NCI-H1092 (cell line): ENCODE measurements at regions not wholly inside any gene's neighbourhood (a gene's known extent, or its start where the extent isn't known, plus 50 kb on each side); places are given as distances from the start of the nearest gene placed in this dataset.
"Not testable (repeated sequence)": the region's sequence is repeated elsewhere in the genome, so short reads cannot be mapped to it uniquely, and the experiment has no call there.

Experiments
- DNase-seq: peaks from one replicate; lab custom pipeline; 2025; lab: John Stamatoyannopoulos, UW

DNA sequence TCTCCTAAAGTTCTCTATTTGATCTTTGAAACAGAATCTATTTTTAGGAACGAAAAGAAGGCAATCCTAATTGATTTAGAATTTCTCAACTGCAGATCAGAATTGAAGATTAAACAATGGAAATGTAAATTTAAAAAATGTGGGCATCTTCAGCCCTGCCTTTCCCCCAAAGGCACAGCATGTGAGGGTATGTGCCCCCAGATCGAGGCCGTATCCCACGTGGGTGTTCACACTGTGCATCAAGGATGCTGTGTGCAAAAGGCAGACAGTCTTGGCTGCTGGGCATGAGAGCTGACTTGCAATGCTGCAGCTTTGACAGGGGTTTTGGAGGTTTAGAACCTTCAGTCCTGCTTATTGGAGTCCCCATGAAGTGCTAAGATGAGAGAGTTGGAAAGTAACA is 346.3 kb downstream of the VRK1 start:
- no peak for DNase-seq

- DNase-seq, result not testable (repeated sequence)
Observed at GRCh38 chr14:97148021-97148420, 350.8 kb downstream of the VRK1 start.

DNA sequence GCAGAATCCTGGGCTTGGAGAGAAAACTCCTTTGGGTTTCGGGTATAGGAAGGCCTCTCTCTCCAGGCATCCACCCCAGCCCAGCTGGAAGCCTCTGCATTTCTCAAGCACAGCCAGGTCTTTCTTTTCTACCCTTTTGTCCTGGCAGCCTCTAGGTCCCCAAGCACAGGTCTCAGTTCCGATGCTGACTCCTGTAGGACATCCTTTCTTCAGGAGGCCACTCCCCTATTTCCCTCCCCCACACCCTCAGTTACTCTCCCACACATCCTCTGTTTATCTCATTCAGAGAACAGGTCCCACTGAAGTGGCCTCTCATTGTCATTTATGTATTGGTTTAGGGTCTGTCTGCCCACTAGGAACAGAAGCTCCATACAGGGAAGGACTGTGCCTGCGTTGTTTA is 352.6 kb downstream of the VRK1 start:
- DNase-seq, result no peak

GRCh38 chr14:97153527-97153926 is 356.3 kb downstream of the VRK1 start:
- no peak for DNase-seq

DNA sequence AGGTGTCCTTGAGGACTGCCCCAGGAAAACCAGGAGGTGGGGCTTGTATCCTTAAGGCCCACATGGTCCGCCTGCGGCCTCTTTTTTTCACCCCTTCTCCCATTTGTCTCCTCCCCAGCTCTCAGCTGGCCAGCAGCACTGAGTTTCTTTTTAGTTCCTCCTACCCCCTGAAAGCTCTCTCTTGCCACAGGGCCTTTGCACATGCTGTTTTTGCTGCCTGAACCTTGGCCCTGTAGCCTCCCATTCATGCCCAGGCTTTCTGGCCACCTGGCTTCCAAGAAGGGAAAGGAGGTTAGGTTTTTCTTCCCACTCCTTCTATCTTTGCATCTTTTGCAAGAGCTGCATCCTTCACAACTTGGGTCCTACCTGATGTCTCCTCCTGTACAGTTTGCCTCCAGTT is 358.1 kb downstream of the VRK1 start:
- DNase-seq, result no peak

GRCh38 chr14:97155814-97156213 is 358.6 kb downstream of the VRK1 start:
- no peak for DNase-seq

DNA sequence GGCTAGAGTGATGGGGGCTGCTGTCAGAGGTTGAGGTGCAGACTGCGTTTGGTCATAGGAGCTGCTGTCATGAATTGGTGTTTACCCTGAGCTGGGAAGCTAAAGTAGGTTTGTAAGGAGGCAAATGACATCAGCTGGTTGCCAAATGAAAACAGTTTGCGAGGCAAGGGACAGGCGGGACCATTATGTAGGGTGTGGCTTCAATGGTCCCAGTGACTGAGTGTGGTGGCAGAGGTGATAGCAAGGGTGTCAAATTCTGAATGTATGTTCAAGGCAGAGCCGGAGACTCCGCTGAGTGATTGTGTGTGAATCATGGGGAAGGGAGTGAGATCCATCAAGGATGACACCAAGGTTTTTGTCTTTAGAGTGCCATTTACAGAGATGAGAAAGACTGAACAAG is 359.5 kb downstream of the VRK1 start:
- DNase-seq, result no peak

- no peak for DNase-seq
Observed at GRCh38 chr14:97158102-97158501, 360.9 kb downstream of the VRK1 start.

- no peak for DNase-seq
Observed at GRCh38 chr14:97159124-97159523, 361.9 kb downstream of the VRK1 start.

DNA sequence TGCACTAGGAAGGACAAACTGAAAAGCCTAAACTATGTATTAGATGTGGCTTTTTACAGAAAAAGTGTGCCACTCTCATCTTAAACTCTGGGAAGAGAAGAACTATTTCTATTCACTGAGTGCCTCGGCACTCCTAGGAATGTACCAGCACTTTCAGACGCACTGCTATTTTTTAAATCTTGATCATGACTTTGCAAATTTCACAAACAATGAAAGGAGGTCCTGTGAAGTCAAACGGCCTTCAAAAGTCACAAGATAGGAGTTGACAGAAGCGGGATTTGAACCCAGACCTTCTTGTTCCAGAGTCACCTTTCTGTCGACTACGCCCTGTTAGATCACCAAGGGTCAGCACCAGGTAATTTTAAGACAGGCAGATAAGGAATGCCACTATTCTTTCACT is 365.4 kb downstream of the VRK1 start:
- DNase-seq, result no peak

DNA sequence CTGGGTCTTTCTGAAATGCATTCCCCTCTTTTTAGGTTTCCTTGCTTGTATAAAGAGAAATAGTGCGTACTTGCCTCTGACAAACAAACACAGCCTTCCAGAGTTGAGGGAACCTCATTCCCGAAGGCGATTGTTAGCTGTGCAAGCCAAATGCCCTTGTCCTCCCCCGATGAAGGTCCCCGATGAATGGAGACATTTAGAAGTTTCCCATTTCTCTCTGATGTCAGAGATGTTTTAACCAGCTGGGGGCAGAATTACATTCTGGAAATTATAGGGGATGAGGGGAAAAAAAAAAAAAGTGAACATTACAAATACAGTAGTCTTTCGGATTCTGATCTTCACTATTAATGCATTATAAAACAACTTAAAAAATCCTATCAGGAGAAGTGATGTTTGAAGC is 366.8 kb downstream of the VRK1 start:
- no peak for DNase-seq

DNA sequence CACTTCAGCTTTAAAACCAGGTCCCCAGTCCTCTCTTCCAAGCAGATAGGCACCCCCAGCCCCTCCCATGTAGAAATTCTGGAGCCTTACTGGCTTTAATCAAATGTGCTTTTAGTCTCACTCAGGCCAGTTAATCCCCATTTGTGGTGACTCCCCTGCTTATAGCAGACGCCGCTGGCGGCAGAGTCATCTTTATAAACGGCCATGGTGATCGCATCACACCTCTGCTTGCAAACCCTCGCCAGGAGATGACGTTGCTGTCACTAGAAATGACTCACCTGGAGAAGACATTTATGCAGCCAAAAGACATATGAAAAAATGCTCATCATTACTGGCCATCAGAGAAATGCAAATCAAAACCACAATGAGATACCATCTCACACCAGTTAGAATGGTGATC is 369.3 kb downstream of the VRK1 start:
- no peak for DNase-seq

GRCh38 chr14:97167577-97167976 is 370.4 kb downstream of the VRK1 start:
- not testable (repeated sequence) for DNase-seq

- DNase-seq, result no peak
Observed at GRCh38 chr14:97172644-97173043, 375.5 kb downstream of the VRK1 start.

- DNase-seq, result peak; percentile 18
Observed at GRCh38 chr14:97177016-97177415, 379.8 kb downstream of the VRK1 start.

DNA sequence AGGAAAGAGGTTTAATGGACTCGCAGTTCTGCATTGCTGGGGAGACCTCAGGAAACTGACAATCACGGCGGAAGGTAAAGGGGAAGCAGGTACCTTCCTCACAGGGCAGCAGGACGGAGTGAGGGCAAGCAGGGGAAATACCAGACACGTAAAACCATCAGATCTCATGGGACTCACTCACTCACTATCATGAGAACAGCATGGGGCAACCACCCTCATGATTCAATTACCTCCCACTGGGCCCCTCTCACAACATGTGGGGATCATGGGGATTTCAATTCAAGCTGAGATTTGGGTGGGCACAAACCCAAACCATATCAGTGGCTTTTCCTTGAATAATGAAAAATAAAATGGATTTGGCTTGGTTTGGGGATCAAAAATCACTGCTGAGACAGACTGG is 380.5 kb downstream of the VRK1 start:
- DNase-seq, result no peak

DNA sequence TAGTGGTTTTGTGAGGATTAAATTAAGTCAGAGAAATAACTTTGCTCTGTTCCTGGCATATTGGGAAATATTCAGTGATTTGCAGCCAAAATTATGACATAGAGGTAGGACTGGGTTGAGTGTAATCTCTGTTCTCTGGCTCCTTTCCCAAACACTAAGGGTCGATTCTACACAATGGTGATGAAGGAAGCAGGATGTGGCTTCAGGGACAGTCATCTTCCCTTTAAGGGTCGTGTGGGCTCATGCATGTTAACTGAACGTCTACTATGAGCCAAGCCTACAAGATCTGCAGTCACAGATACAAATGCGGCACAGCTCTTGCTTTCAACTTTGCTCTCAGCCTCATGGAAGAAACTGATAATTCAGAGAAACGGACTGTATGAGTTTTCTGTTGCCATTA is 381.6 kb downstream of the VRK1 start:
- no peak for DNase-seq

DNA sequence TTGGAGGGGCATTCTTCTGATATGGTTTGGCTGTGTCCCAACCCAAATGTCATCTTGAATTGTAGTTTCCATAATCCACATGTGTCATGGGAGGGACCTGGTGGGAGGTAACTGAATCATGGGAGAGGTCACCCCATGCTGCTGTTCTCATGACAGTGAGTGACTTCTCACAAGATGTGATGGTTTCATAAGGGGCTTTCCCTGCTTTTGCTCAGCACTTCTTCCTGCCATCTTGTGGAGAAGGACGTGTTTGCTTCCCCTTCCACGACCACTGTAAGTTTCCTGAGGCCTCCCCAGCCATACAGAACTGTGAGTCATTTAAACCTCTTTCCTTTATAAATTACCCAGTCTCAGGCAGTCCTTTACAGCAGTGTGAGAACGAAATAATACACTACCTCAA is 382.4 kb downstream of the VRK1 start:
- DNase-seq, result no peak

DNA sequence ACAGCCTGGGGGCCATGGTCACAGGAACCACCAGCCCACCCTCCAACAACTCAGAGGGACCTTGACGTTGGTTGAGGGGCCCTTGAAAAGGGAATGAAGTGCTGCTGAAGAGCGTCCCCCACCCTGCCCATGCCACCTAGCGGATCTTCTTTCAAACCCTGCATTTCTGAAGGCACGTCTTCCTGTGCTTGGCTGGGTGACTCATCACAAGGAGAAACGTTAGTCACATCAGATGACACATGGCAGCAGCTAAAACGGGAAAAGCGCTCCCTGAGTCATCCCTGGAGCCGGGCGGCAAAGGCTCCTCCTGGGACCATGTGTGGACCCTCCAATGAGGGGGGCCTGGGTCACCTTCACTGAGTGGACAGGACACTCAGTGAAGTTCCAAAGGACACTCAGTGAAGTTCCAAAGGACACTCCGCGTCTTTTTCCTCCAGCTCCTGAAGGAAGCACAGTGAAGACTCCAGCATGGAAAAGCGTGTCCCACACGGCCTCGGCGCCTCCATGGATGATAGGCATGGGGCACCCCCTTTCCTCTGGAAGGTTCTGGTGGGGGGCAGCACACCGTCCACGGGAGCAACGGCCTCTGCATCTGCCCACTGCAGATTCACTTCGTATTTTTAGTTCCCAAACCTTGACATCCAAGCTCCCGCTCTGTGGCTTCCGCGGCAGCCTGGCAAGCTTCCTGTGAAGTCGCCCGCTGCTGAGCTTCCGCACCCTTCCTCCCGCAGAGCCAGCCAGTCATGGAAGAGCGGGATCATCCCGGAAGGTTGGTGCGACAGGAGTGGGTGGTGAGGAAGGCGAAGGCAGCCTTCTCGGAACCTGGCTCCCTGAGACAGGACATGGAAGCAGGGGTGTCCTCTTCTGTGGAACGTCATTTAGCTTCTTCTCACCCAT is 383.4 kb downstream of the VRK1 start:
- no peak for DNase-seq

DNA sequence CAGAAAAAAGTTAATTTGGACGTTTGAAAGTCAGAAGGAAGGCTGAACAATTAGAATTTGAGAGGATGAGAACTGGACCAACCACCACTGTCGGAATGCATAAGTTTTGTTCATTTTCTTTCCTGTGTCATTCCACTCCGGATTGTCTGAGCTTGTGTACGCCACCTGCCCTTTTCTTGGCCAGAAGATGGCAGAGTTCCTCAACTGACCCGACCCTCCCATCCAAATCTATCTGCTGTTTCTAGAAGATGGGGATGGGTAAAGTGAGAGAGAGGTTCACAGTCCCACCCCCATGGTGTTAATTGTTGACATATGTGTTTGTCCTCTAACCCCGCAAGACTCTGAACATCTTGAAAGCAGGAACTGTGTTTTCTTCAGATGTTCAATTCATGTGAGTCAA is 388.0 kb downstream of the VRK1 start:
- DNase-seq, result no peak

DNA sequence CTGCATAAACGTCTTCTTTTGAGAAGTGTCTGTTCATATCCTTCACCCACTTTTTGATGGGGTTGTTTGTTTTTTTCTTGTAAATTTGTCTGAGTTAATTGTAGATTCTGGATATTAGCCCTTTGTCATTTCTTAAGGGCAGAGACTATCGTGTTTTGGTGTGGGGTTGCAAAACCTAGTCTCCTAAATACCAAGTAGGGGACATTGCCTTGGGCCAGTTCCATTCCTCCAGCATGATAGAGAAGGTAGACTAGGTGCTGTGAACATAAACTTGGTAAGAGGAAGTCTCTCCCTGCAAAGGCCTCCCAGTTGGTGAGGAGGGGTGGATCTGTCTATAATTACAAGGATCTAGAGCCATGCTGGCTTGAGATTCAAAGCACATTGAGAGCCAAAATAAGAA is 390.7 kb downstream of the VRK1 start:
- DNase-seq, result no peak

DNA sequence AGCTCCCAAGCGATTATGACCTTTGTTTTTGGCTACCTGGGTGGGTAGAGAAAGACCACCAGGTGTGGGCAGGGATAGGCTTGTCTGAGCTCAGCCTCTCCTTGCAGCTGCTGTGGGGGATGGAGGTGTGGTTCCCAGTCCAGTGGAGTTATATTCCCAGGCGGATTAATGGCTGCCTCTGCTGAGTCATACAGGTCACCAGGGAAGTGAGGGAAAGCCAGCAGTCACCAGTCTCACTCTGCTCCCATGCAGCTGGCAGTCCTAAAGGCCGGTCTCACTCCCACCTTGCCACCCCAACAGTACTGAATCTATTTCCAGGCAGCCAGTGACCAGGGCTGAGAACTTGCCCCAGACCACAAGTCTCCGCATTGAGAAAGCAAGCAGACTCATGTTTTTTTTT is 399.2 kb downstream of the VRK1 start:
- DNase-seq, result no peak

DNA sequence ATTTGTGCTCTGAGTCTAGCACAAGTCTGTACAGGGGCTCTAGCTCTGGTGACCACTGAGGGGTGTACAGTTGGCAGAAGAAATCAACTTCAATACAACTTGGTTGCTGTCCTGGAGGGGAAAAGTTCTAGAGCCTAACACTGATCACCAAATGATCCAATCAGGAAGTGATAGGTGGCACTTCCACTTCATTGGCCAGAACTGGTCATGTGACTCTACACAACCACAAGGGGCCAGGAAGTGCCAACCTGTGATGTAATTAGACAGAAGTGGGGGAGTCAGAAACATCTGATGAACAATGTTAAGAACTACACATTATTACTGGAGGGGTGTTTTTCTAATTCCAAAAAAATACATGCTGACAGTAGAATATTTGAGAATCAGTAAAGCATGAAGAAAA is 401.6 kb downstream of the VRK1 start:
- no peak for DNase-seq

- no peak for DNase-seq
Observed at GRCh38 chr14:97200245-97200644, 403.1 kb downstream of the VRK1 start.
